Dedifferentiated amniotic fluid mesenchymal stem cell (primary cell): ENCODE measurements at regions not wholly inside any gene's neighbourhood (a gene's known extent, or its start where the extent isn't known, plus 50 kb on each side); places are given as distances from the start of the nearest gene placed in this dataset.

Experiments
- DNase-seq: peaks from one replicate; pipeline ENCODE4 v3.0.0-alpha.2; 2016; ENCODE audit errors: extremely low spot score

DNA sequence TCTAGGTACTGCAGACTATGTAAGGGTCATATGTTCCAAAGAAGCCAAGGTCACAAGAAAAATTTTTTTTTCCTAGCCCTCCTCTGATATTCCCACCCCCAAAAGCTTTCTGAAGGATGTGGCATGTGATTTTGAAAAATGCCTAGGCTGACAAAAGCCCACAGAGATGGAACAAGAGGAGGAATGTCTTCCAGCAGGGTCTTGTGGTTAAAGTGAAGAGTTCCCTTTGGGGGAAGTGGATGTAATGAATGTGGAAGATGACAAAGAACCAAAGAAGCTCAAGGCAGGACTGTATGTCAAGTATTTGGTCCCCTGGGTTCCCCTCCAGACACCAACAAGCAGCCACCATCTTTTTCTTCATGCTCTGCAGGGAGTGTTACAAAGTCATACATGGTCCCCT, 268.8 kb downstream of the BCOR start:
- DNase-seq, result no peak

GRCh38 chrX:39829965-39830364, 267.8 kb downstream of the BCOR start:
- no peak for DNase-seq

DNA sequence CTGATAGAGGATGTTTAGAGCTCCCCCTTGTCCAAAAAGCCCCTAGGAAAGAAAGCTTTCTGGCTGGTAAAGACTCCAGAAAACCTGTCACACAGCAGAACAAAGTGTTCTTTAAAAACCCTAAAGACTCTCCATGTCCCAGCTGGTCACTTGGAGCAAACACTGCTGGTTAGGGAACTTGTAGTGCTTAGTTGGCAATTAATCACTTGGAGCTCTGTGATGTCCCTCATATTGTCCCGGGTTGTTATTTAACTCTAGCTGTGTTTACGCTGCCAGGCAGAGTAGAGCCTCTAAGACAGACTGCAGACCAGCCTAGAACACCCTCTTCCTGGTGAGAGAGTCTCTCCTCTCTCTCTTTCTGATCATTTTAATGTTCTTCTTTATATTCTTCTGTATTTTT, 267.3 kb downstream of the BCOR start:
- no peak for DNase-seq

- no peak for DNase-seq
These were observed 265.5 kb downstream of the BCOR start for GRCh38 chrX:39832211-39832610.

GRCh38 chrX:39834600-39834999, 263.2 kb downstream of the BCOR start:
- no peak for DNase-seq

GRCh38 chrX:39835241-39835640, 262.5 kb downstream of the BCOR start:
- DNase-seq, result no peak

GRCh38 chrX:39835776-39836175, 262.0 kb downstream of the BCOR start:
- DNase-seq, result no peak

DNA sequence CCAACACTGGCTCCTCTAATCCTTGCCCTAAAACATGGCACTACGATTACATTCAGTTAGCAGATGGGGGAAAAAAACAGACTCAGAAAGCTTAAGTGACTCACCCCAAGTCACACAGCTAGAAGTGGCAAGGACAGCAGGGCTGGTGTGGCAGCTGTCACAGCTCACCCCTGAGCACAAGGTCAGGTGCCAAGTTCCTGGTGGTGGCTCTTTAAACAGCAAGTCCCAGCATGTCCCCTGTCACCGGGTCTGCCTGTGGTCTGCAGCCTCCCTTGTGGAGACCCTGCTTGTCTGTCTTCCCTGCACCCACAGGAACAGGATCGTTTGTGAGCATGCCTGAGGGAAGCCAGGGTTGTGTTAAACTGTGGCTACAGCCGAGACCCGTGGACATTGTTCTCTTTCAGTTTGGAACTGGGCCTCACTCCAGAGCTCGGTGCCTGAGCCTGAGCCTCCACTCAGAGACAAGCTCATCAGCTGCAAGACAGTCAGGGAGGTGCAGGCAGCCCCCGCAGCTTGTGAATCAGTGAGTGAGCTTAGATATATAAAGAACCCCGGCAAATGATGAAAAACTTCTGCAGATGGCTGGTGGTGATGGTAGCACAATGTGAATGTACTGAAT, 260.8 kb downstream of the BCOR start:
- DNase-seq, result no peak

DNA sequence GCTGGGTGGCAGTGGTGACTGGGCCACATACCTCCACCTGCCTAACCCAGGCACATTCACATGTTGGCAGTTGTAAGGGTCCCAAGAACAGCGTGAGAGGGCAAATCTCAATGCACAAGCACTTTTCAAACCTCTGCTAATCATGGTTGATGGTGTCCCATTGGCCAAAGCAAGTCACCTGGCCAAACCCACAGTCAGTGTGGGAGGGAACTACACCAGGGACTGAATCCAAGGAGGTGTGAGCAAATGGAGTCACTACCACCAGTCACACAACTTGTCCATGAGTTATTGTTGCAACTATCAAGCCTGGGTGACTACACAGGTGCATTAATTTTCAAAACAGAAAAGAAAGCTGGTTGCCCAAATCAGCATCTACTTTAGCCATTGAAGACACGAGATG, 260.1 kb downstream of the BCOR start:
- DNase-seq, result no peak

DNA sequence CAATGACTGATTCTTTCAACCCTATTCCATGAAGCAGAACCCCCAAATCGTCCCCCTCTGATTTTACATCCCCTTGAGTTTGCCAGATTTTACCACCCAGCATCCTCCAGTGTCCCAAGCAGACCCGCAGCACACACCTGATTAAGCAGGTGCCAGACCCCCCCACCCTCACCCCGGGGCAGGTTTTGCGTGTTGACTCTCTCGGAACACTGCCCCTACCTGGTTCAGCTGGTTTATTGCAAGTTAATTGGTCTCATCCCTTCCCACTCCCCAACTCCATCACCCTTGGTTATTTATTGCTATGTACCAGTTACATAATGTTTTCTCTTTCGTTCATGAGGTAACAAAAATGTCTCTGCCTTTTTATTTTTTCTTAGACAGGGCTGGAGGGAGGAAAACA, 258.4 kb downstream of the BCOR start:
- no peak for DNase-seq

GRCh38 chrX:39840133-39840532, 257.6 kb downstream of the BCOR start:
- no peak for DNase-seq

- no peak for DNase-seq
These were observed 257.1 kb downstream of the BCOR start for GRCh38 chrX:39840581-39841093.

GRCh38 chrX:39841604-39842003, 256.2 kb downstream of the BCOR start:
- no peak for DNase-seq

DNA sequence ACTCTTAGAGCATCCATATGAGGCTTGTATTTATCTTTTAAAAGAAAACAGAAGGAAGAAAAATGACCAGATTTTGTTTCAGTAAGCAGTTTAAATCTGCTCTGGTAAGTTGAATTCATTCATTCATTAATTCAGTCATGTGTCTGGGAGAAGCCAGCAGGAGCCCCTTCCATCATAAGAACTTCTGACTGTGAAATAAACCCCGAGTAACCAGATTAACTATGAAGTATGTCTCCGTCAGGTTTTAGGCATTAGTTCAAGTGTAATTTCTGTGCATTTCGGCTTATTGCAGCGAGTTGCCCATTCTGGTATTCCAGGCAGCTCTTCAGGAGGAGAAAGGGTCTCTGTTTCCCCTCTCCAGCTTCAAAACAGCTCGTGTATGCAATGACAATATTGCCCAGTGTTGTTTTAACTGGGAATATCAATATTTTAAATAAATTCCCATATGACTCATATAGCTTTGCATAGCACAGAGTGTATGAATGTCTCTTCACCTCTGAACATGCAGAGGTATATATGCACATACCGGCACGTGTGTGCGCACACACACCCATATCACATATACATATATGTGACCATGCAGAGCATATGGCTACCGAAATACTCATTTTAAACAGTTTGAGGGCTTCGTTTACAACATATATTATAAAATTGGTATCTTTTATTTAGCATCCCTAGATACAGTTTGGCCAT, 255.3 kb downstream of the BCOR start:
- no peak for DNase-seq

DNA sequence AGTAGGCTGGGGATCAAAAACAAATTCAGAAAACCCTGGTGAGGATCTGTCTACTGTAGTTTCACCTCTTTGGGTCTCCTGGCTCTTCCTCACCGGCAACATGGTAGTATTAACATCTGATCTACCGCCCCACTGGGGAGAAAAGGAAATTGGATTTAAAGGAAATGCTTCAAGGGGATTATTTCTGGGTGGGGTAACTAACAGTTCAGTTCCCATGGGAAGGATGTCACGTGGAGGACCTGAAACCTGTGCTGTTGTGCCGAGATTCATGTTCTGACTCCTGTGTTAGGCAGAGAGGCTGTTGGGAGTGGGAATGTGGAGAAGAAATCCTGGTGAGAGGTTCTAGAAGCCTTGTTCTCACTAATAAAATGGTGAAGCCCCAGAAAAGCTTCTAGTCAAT, 254.4 kb downstream of the BCOR start:
- DNase-seq, result no peak

- no peak for DNase-seq
These were observed 252.5 kb downstream of the BCOR start for GRCh38 chrX:39845233-39845632.

DNA sequence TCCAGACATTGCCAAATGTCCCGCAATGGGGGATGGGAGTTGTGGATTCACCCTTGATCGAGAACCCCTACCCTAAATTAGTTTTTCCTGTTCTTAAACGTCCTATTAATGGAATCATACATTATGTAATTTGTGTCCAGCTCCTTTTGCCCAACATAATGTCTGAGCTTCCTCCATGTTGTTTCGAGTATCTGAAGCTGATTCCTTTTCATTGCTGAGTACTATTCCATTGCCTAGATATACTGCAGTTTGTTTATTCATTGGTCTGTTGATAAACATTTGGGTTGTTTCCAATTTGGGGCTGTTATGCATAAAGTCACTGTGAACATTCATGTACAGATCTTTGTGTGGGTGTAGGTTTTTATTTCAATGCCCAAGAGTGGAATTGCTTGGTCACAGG, 251.3 kb downstream of the BCOR start:
- DNase-seq, result no peak

- no peak for DNase-seq
These were observed 249.5 kb downstream of the BCOR start for GRCh38 chrX:39848243-39848642.

GRCh38 chrX:39848900-39849299, 248.9 kb downstream of the BCOR start:
- DNase-seq, result peak; percentile 20

- no peak for DNase-seq
These were observed 247.5 kb downstream of the BCOR start for GRCh38 chrX:39850209-39850608.

- DNase-seq, result no peak
These were observed 247.1 kb downstream of the BCOR start for GRCh38 chrX:39850630-39851152.

- DNase-seq, result no peak
These were observed 245.9 kb downstream of the BCOR start for GRCh38 chrX:39851745-39852455.

GRCh38 chrX:39852491-39852890, 245.3 kb downstream of the BCOR start:
- no peak for DNase-seq
